Astrocyte of the hippocampus (primary cell): ENCODE measurements at regions not wholly inside any gene's neighbourhood (a gene's known extent, or its start where the extent isn't known, plus 50 kb on each side); places are given as distances from the start of the nearest gene placed in this dataset.
"Not testable (repeated sequence)": the region's sequence is repeated elsewhere in the genome, so short reads cannot be mapped to it uniquely, and the experiment has no call there.

Experiments used
- DNase-seq: peaks from one replicate; pipeline ENCODE4 v3.0.0; 2011; ENCODE audit warnings: low read depth, low spot score

DNA sequence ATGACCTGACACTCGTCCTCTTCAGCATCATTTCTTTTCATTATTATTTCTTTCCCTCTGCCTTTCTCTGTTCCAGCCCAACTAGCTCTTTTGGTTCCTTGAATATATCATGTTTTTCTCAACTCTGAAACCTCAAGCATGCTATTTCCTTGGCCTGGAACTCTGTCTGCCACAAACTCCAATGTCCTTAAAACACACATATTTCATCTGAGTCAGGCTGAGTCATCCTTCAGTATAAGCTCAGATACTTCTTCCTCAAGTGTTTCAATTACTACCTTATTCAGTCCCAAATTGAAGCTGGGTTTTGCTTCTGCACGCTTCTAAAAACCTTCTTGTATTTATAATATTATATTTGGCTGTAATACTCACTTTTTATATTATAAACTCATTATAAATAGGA lies 424.2 kb downstream of the PDGFC start:
- peak; percentile 92 for DNase-seq

DNA sequence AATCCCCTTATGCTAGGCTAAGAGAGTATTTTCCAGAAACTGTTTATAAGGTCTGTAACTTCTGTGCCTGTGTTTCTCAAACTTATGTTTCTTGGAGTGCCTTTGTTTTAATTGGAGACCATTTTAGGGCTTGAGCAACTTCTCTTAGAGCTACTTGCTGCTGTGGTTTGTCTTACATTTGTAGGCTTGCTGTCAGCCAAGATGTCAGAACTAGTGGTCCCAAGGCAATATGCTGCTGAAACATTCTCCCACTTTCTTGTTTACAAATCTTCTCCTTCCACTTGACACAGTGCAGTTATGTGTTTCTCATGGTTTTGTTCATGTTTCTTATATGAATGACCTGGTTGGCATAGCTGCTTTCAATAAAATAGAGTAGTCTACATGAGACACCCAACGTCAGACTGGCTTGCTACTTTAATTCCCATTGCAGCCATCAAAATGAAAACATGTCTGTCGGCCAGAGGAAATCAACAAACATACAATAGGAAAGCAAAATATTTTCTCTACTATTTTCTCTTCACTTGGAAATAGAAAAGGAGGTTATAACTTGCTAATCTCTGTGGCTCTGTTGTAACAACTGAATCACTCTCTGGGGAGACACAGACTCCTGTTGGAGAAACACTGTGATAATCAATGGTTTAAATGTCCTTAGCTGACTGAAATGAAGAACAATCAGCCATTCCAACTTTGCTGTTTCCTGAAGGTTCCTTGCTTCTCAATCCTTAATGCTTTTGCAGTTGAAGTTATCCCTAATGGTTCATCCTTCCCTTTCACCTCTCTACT lies 426.4 kb downstream of the PDGFC start:
- DNase-seq, result peak; percentile 49

DNA sequence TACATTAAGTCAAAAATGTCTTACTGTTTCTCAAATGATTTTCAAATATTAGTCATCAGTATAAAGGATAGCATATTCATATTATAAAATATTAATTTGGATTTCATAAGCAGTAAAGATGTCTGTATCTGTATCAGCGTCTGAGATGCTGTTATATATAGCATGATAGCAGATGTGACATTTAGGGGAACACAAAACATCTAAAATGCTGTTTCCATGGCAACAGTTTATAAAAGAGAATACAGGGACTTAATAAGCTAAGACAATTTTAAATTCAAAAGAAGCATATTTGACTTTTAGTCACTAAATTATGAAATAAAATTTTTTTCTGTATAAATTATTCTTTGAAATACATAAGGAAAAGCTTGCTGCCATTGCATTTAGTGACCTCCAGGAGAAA lies 432.2 kb downstream of the PDGFC start:
- DNase-seq, result no peak

DNA sequence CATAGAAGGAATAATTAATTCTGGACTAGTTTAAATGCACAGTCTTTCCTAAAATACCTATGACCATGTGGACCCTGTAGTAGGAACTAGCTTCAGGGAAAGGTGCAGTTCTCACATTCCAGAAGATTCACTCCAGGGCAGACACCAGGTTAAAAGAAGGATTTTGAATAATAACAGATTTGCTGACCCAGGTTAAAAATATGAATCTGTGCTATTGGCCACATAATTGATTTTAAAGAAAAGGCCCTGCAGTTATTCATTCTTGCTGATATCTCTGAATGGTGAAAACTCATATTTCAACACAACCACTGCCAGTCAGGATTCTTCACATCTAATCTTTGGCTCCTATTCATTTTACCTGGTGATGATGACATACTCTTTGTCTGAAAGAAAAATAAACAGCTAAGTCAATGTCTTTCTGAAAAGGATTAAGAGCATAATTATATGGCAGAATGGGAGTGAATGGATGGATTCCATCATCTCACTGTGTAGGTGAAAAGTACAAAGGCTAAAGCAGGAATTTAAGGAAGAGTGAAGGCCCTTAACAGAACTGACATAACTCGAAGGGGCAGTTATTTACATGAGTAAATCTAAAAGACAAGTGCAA lies 432.8 kb downstream of the PDGFC start:
- no peak for DNase-seq

DNA sequence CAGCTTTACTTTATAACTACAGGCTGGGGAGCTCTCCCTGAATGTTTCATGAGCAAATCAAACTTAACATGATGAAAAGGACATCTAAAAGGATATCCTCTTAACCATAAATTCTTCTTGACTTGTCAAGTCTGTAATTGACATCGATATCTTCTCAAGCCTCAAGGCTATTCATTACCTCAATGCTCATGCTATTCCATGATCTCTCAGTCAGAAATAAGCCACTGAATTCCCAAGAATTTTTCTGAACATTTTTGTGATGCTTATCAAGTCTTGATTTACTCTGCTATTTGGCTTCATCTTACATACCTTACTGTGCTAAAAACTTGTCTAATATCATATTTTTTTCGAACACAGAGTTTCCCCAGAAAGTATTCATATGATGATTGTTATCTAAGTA lies 433.4 kb downstream of the PDGFC start:
- peak; percentile 31 for DNase-seq

DNA sequence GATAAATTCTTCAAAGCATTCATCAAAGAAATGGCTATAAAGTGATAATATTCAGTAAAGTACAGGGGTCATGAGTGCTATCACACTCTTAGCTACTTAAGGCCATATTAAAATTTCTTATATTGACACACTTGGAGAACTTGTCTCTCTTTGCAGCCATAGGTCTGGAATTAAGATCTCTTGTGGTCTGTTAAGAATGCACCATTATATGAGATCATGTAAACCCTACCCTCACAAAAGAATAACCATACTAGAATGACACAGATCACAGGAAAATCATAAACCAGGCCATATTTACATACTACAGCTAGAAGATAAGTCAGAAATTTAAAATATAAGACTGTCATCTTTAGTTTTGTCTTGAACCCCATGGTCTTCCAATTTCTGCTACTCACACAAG lies 434.3 kb downstream of the PDGFC start:
- DNase-seq, result no peak

DNA sequence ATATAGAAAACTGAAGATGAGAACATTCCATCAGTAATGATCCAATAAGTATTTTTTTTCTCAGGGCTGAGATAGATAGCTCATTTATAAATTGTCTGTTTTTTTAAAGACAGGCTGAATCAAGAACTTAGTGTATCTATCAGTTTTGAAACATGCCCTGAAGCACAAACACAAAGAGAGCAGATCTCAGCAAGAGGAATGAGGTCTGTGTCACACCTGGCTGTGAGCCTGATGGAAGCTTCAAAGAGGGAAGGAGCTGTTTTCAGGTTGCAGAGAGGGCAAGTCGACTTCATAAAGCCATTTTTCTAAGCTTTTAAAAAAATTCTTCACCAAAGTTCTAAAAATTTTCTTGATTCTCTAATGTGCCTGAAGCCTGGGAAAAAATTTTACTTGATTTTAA lies 434.9 kb downstream of the PDGFC start:
- peak; percentile 70 for DNase-seq

DNA sequence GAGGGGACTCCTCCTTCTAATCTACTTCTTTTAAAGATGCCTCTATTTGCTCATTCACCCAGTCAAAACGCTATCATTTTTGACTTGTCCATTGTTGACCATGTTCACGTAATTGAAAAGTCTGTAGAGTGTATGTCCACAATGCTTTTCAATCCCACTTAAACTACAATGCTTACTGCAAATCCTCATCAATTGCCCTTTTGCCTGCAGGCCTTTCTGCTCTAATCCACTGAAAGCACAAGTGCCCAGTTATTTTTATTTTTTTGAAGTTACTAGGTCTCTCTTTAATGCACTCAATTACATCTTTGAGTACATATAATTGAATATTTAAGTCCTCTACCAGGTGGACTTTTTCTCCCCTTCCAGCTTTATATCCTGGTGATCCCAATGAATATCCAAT lies 437.4 kb downstream of the PDGFC start:
- no peak for DNase-seq

DNA sequence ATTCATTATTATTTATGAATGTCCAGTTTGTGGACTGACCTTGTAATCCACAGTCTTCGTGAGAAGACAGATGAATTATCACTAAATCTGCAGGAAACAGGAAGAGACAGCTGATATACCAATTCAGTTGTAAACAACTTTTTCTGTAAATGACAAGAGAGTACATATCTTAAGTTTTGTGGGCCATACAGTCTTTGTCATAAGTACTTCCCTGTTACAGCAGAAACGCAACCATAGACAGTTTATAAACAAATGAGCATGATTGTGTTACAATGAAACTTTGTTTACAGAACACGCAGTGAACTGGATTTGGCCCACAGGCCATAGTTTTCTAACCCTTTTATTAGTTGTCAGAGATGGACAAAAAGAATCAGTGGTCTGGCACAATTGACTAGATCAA lies 443.4 kb downstream of the PDGFC start:
- no peak for DNase-seq

DNA sequence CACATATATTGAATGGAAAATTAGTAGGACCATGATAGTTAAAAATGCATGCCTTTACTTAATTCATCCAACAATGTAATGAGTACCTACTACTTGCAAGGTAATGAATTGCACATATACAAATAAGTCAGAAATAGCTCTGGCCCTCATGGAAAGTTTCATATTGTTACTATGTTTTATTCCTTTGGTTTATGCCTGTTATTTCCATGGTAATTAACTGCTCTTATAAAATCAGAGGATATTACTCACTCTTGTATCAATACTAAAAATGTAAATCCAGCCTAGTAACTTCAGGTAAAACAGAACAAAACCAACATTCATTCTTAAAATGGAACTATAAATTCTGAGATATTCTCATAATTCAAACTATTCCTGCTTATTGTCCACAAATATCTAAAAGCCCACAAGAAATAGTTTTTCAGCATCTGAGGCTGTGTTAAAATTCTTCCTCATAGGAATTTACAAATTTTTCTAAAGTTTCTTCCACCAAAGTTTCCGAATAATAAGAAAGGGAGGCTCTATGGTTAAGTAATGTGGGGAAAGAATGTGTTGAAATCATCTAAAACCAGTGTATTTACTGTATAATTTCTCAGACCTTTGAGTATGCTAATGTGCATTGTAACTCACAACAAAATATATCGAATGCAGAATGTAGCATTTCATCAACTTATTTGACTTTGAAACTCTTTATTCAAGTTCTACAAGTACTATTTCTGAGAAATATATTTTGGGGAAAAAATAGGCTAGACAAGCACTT lies 444.2 kb downstream of the PDGFC start:
- DNase-seq, result no peak

DNA sequence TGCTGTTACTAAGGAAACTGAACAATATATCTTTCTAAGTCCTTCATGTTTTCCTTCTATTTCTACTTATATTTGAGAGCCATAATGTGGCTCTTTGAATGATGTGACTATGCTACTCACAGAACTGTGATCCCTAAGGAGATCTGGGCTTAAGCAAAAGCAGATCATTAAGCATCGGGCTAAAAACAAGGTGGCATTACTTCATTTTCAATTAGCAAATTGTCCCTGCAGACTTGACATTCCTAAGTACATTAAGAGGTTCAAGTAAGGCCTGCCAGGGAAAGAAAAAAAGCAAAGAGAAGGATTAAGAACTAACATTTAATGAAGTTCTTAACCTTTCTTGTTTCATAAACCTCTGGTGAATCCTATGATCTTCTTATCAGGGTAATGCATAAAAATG lies 447.6 kb downstream of the PDGFC start:
- DNase-seq, result no peak

DNA sequence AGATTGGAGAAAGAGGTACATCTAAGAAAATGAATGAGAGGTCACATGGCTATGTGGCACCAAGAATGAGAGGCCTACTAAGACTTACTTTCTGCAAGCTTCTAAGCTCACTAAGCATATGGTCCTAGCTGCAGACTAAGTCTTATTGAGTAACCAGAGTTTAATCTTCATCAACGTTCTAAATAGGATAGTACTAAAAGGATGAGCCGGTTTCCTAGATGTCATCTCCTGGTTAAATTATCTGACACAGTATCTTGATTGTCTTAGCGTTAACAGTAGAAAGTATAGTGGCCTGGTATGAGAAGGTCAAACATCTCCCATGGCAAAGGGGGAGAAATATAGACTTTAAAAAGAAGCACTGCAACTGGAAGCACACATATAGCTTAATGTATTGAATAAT lies 448.1 kb downstream of the PDGFC start:
- DNase-seq, result no peak

DNA sequence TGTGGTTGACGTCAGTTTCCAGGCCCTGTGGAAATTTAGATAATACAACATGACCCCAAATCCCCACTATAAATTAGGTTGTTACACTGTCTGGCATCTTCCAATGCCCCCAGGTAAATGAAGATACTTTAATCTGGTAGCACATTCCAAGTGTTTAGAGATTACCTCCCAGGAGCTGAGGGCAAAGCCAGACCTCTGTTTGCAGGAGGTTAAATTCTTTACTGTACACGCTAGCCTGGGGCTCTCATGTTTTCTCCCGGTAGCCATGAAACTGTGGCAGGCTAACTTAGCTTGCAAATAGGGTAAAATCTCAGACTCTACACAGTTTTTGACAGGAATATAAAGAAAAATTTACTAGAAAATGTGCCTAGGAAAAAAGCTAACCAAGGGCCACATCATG lies 450.0 kb downstream of the PDGFC start:
- no peak for DNase-seq

DNA sequence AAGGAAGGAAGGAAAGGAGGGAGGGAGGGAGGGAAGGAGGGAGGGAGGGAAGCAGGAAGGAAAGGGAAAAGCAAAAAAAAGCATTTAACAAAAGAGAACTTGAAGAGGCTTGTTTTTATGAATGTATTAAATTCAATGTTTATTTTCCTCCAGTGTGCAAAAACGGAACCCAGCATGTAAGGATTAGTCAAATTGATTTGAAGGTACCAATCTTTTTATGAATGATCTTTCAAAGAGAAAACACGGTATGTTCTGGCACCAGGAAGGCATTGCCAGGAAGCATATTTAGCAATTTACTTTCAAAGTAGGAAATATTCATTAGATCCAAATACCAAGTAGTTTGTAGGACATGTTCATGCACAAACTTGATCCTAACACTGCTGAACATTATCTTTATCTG lies 453.6 kb downstream of the PDGFC start:
- DNase-seq, result no peak

DNA sequence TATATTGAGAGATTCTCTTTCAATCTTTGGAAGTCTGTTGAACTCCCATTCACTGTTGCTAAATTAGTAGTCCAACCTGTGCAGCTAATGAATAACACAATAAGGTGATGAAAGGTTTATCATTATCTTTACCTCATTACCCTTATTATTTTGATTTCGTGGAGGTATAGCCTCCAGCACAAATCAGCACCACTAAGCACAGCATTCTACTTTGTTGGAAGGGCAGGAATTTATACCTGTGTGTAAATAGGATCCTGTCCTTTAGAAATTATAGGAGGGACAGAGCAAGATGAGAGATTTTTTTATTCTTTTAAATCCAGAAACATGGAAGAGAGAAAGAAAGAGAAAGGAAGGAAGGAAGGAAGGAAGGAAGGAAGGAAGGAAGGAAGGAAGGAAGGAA lies 454.1 kb downstream of the PDGFC start:
- no peak for DNase-seq

DNA sequence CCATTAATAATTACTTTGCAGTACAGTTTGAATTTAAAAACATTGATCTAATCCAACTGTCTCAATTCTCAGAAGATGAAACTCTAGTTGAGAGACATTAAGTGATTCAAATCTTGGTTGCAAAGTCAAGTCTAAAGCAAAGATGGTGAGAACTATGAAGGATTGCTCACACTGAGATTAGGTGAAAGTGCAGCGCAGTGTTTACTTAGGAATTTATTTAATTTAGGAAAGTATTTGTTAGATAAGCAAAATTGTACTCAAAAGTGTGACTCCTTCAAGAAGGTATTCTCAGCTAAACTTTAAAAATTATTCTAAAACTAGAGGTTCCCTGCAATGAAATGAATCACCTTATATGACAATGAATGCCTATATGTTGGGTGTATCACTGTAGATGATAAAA lies 454.9 kb downstream of the PDGFC start:
- DNase-seq, result no peak

DNA sequence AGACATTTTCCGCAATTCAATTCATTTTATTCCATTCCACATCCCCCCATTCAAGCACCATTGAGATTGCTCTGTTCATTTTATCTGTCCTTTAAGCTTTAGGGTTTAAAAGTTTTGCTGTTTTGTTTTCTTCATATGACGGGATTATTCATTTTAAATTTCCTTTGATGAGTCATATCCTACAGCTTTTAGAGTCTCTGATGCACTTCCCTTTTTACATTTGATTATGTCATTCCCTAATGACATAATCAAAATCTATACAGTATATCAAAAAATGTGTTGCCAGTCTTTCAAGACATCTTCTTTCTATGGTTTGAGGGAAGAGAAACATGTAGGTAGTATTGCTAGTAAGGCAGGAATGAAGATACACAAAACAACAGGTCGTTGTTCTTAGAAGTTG lies 456.3 kb downstream of the PDGFC start:
- DNase-seq, result no peak

DNA sequence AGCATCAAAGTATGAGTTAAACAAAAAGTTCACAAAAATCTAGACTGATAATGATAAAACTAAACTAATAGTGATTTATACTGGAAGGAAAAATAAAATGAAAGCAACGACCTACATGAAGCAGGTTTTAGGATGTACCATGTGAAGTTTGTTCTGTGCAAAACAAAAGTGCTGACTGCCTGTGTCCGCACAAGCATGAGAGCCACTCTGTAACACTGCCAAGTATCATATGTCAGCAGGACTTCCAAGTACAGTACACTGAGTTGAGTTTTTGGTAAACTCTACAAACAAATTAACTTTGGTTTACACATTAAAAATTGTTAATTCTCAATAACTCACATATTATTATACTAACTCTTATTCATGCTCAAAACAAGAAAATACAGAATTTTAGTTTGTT lies 459.0 kb downstream of the PDGFC start:
- no peak for DNase-seq

DNA sequence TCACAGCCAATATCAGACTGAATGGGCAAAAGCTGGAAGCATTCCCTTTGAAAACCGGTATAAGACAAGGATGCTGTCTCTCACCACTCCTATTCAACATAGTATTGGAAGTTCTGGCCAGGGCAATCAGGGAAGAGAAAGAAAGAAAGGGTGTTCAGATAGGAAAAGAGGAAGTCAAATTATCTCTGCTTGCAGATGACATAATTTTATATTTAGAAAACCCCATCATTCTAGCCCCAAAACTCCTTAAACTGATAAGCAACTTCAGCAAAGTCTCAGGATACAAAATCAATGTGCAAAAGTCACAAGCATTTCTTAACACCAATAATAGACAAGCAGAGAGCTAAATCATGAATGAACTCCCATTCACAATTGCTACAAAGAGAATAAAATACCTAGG lies 461.7 kb downstream of the PDGFC start:
- DNase-seq, result not testable (repeated sequence)

DNA sequence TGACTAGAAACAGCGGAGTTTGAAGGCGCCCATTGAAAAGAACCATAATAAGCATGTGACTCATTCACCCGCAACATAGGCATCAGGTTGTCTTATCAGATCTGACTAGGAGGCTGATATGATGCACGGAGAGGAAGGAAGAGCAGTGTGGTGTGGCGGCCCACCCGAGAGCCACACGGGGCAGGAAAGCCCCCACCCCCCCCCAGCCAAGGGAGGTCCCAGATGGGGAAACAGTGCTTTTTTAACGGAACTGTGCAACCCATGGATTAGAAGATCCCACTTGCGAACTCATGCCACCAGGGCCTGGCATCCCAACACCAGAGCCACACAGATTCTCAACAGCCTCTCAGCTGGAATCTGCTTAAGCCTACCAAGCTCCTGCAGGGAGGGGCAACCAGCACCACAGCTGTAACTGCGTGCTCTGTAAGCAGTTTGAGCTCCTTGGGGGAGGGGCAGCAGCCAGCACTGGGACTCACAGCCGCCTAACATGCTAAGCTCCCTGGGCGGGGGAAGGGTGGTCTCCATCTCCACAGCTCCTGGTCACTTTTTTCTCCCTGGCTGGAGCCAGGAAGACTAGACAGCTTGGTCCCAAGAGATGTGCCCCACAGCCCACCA lies 466.2 kb downstream of the PDGFC start:
- no peak for DNase-seq

DNA sequence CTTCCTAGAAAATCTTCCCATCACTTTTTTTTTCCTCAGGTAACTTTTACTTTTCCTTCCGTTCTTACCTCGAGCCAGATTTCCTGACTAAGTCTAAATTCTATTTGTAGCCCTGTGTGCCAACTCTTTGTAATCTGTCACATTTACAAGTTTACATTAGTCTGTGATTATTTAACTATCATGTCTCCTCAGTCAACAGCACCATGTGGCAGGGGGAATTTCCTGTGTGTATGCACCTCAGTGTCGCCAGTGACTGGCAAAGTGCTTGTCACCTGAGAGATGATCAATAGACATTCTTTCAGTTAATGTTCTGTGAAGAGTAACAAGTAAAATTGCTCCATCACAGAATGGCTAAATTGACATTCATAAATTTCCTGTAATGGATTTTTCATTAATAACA lies 468.5 kb downstream of the PDGFC start:
- no peak for DNase-seq

DNA sequence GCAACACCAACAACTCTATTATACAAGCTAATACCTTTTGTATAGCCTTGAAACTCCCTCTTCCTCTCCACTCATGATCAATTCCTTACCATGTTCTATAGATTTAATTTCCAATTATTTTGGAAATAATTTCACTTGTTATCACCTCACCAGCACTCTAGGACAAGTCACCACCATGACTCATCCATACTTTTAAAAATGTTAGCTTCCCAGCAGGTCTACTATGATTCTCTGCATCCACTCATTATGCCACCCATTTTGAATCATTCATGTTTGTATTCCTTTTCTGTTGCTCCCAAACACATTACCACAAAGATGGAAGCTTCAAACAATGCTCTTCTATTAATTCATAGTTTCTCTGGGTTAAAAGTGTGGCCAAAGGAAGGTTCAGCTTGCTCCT lies 469.6 kb downstream of the PDGFC start:
- no peak for DNase-seq

DNA sequence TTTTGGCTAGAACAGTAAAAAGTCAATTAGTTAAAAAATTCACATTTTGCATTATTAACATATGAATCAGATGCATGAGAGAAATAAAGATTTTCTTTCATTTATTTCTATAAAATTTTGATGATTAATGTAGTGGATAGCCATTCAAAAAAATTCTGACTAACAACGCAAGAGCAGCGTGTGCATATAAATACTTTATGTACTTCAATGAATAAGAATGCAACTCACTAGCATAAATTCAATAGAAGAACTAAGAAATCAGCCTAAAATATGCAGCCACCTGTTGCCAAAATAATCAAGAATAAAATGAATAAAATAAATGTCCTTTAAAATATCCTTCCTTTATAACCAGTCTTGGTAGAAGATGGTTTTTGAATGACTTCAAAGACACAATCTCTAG lies 471.9 kb downstream of the PDGFC start:
- no peak for DNase-seq
